Ishikawa (cell line): ENCODE measurements at regions not wholly inside any gene's neighbourhood (a gene's known extent, or its start where the extent isn't known, plus 50 kb on each side); places are given as distances from the start of the nearest gene placed in this dataset.

Experiments
- CEBPB ChIP-seq: IDR thresholded peaks from 2 replicates; pipeline ENCODE4 v1.6.1; 2012
- CREB1 ChIP-seq: IDR thresholded peaks from 2 replicates; pipeline ENCODE4 v1.6.1; 2012; ENCODE audit warnings: low read depth
- EGR1 ChIP-seq: IDR thresholded peaks from 2 replicates; pipeline ENCODE4 v1.6.1; 2012
- EP300 ChIP-seq: IDR thresholded peaks from 2 replicates; pipeline ENCODE4 v1.6.1; 2012; ENCODE audit warnings: borderline replicate concordance
- NFIC ChIP-seq: IDR thresholded peaks from 2 replicates; pipeline ENCODE4 v1.6.1; 2012
- RAD21 ChIP-seq: IDR thresholded peaks from 2 replicates; pipeline ENCODE4 v1.6.1; 2012; ENCODE audit warnings: low read depth
- TAF1 ChIP-seq: IDR thresholded peaks from 2 replicates; pipeline ENCODE4 v1.6.1; 2012; ENCODE audit warnings: low read depth, mild to moderate bottlenecking
- TCF12 ChIP-seq: IDR thresholded peaks from 2 replicates; pipeline ENCODE4 v1.6.1; 2012; ENCODE audit warnings: low read depth
- TEAD4 ChIP-seq: IDR thresholded peaks from 2 replicates; pipeline ENCODE4 v1.6.1; 2012
- YY1 ChIP-seq: IDR thresholded peaks from 2 replicates; pipeline ENCODE4 v1.6.1; 2012; ENCODE audit warnings: low read depth
- ZBTB7A ChIP-seq: IDR thresholded peaks from 2 replicates; pipeline ENCODE4 v1.6.1; 2012; ENCODE audit warnings: low read depth
- TF ChIP-seq, protein P1 (sequence below): IDR thresholded peaks from 2 replicates; pipeline ENCODE4 v1.6.1; 2012; ENCODE audit warnings: low read depth, mild to moderate bottlenecking
- TF ChIP-seq, protein P2 (sequence below): IDR thresholded peaks from 2 replicates; pipeline ENCODE4 v1.6.1; 2012

DNA sequence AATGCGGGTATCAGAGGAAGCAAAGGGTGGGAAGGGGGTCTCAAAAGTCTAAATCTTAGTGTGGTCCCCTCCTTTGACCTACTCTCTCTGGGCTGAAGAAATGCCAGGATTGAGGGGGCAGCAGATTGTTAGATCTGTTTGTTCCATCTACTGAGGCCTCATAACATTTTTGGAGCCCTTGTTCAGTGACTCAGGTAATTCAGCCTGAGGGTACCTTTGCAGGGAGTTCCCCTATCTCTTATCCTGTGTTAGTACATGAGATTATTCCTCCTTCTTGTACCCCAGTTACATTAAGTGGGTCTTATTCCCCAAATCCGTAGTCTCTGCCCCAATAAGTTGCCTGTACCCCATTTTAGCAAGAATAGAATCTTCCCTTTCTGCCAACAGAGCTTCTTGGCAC lies 79.0 kb downstream of the RTL9 start:
- TF ChIP-seq, protein P1, sequence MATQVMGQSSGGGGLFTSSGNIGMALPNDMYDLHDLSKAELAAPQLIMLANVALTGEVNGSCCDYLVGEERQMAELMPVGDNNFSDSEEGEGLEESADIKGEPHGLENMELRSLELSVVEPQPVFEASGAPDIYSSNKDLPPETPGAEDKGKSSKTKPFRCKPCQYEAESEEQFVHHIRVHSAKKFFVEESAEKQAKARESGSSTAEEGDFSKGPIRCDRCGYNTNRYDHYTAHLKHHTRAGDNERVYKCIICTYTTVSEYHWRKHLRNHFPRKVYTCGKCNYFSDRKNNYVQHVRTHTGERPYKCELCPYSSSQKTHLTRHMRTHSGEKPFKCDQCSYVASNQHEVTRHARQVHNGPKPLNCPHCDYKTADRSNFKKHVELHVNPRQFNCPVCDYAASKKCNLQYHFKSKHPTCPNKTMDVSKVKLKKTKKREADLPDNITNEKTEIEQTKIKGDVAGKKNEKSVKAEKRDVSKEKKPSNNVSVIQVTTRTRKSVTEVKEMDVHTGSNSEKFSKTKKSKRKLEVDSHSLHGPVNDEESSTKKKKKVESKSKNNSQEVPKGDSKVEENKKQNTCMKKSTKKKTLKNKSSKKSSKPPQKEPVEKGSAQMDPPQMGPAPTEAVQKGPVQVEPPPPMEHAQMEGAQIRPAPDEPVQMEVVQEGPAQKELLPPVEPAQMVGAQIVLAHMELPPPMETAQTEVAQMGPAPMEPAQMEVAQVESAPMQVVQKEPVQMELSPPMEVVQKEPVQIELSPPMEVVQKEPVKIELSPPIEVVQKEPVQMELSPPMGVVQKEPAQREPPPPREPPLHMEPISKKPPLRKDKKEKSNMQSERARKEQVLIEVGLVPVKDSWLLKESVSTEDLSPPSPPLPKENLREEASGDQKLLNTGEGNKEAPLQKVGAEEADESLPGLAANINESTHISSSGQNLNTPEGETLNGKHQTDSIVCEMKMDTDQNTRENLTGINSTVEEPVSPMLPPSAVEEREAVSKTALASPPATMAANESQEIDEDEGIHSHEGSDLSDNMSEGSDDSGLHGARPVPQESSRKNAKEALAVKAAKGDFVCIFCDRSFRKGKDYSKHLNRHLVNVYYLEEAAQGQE: no peak
- TF ChIP-seq RAD21: no peak
- TF ChIP-seq YY1: no peak
- TF ChIP-seq EP300: no peak
- no peak for TF ChIP-seq CEBPB
- TF ChIP-seq EGR1: no peak
- no peak for TF ChIP-seq TEAD4
- no peak for TF ChIP-seq ZBTB7A
- no peak for TF ChIP-seq CREB1
- TF ChIP-seq TCF12: no peak
- TF ChIP-seq NFIC: no peak
- no peak for TF ChIP-seq TAF1
- TF ChIP-seq, protein P2, sequence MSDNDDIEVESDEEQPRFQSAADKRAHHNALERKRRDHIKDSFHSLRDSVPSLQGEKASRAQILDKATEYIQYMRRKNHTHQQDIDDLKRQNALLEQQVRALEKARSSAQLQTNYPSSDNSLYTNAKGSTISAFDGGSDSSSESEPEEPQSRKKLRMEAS: no peak
